Hepatocyte (in vitro differentiated cells): ENCODE measurements at regions not wholly inside any gene's neighbourhood (a gene's known extent, or its start where the extent isn't known, plus 50 kb on each side); places are given as distances from the start of the nearest gene placed in this dataset.

Experiments used
- DNase-seq: peaks from one replicate; pipeline ENCODE4 v3.0.0-alpha.2; 2016; ENCODE audit warnings: low spot score
- H2AFZ ChIP-seq: fragments of 200-600 bp; sonication (generic); 2 replicates; pipeline ENCODE4 v1.6.0; 2016; ENCODE audit warnings: antibody characterized with exemption, mild to moderate bottlenecking
- H3K27ac ChIP-seq: fragments of 200-600 bp; sonication (generic); 2 replicates; pipeline ENCODE4 v1.5.1; 2016; ENCODE audit warnings: mild to moderate bottlenecking
- H3K27me3 ChIP-seq: fragments of 200-600 bp; sonication (generic); 2 replicates; pipeline ENCODE4 v1.6.1; 2016
- H3K36me3 ChIP-seq: fragments of 200-600 bp; sonication (generic); replicated peaks from 2 replicates; pipeline ENCODE4 v1.5.1; 2016; ENCODE audit warnings: low read depth; ENCODE audit not compliant: insufficient read depth
- H3K4me1 ChIP-seq: fragments of 200-600 bp; sonication (generic); 2 replicates; pipeline ENCODE4 v1.5.1; 2016; ENCODE audit warnings: mild to moderate bottlenecking, moderate library complexity; ENCODE audit not compliant: insufficient read depth
- H3K4me2 ChIP-seq: fragments of 200-600 bp; sonication (generic); 2 replicates; pipeline ENCODE4 v1.6.0; 2016
- H3K4me3 ChIP-seq: fragments of 200-600 bp; sonication (generic); 2 replicates; pipeline ENCODE4 v1.5.1; 2016; ENCODE audit warnings: mild to moderate bottlenecking
- H3K79me2 ChIP-seq: fragments of 200-600 bp; sonication (generic); 2 replicates; pipeline ENCODE4 v1.6.0; 2017; ENCODE audit warnings: mild to moderate bottlenecking
- H3K9me2 ChIP-seq: fragments of 200-600 bp; sonication (generic); replicated peaks from 2 replicates; pipeline ENCODE4 v1.6.0; 2017; ENCODE audit warnings: mild to moderate bottlenecking; ENCODE audit not compliant: insufficient read depth
- H3K9me3 ChIP-seq: fragments of 200-600 bp; sonication (generic); 2 replicates; pipeline ENCODE4 v1.5.1; 2016; ENCODE audit warnings: low read depth, mild to moderate bottlenecking
- H4K20me1 ChIP-seq: fragments of 200-600 bp; sonication (generic); 2 replicates; pipeline ENCODE4 v1.6.0; 2016; ENCODE audit warnings: mild to moderate bottlenecking; ENCODE audit not compliant: insufficient read depth, poor library complexity, severe bottlenecking
- EZH2 ChIP-seq: fragments of 200-600 bp; sonication (generic); IDR thresholded peaks from 2 replicates; pipeline ENCODE4 v1.6.1; 2016; ENCODE audit warnings: antibody characterized with exemption, mild to moderate bottlenecking, borderline replicate concordance
- EZH2phosphoT487 ChIP-seq: fragments of 200-600 bp; sonication (generic); IDR thresholded peaks from one replicate; pipeline ENCODE4 v1.6.1; 2018; ENCODE audit warnings: antibody characterized with exemption, mild to moderate bottlenecking, low read depth, moderate library complexity; ENCODE audit not compliant: unreplicated experiment, severe bottlenecking
- WGBS: methylation state at CpG from one replicate; pipeline ENCODE4 v1.1.6; 2016; ENCODE audit warnings: low lambda C conversion rate; ENCODE audit errors: missing lambda C conversion rate; 5-methylcytosine and 5-hydroxymethylcytosine counted together
- TF ChIP-seq, protein P1 (sequence below): fragments of 200-600 bp; sonication (generic); IDR thresholded peaks from 2 replicates; pipeline ENCODE4 v1.5.1; 2016; ENCODE audit warnings: antibody characterized with exemption, mild to moderate bottlenecking; ENCODE audit not compliant: poor library complexity

DNA sequence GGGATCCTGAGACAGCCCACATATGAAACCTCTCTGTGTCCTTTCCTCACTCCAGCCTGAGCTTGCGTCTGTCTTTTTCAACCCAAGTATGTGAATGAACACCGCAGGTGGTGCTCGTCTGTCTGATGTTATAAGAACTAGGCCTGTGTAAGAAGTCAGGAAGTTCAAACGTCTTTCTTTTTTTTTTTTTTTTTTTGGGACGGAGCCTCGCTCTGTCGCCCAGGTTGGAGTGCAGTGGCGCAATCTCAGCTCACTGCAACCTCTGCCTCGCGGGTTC, 92.3 kb downstream of the ANKRD10 start:
- Histone ChIP-seq H3K9me2 (no peaks in the 10 kb centered on the region), H3K4me1 (no peaks in the 10 kb centered on the region), H3K4me3 (no peak overlapping the region), H3K27me3 (no peaks in the 10 kb centered on the region), H3K4me2 (no peak overlapping the region), H3K27ac (no peak overlapping the region), H2AFZ (no peak overlapping the region), H3K79me2 (no peaks in the 10 kb centered on the region), H4K20me1 (no peaks in the 10 kb centered on the region), H3K36me3 (no peaks in the 10 kb centered on the region), H3K9me3 (no peaks in the 10 kb centered on the region)
- no peak for TF ChIP-seq EZH2phosphoT487
- TF ChIP-seq, protein P1, sequence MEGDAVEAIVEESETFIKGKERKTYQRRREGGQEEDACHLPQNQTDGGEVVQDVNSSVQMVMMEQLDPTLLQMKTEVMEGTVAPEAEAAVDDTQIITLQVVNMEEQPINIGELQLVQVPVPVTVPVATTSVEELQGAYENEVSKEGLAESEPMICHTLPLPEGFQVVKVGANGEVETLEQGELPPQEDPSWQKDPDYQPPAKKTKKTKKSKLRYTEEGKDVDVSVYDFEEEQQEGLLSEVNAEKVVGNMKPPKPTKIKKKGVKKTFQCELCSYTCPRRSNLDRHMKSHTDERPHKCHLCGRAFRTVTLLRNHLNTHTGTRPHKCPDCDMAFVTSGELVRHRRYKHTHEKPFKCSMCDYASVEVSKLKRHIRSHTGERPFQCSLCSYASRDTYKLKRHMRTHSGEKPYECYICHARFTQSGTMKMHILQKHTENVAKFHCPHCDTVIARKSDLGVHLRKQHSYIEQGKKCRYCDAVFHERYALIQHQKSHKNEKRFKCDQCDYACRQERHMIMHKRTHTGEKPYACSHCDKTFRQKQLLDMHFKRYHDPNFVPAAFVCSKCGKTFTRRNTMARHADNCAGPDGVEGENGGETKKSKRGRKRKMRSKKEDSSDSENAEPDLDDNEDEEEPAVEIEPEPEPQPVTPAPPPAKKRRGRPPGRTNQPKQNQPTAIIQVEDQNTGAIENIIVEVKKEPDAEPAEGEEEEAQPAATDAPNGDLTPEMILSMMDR, result no peak
- no peak for TF ChIP-seq EZH2
- no peak for DNase-seq
- WGBS, result 94% methylated on average over 4 of the region's 10 CpGs

- H3K79me2 ChIP-seq, result no peaks in the 10 kb centered on the region
- no peak overlapping the region for H3K27ac ChIP-seq
- TF ChIP-seq, protein P1, result no peak
- TF ChIP-seq EZH2phosphoT487, result no peak
- TF ChIP-seq EZH2, result no peak
- no peaks in the 10 kb centered on the region for H3K9me3 ChIP-seq
- DNase-seq, result no peak
- 89% methylated on average over 13 of the region's 13 CpGs for WGBS
- H3K4me1 ChIP-seq, result no peaks in the 10 kb centered on the region
- H3K4me3 ChIP-seq, result no peak overlapping the region
- no peaks in the 10 kb centered on the region for H4K20me1 ChIP-seq
- H3K36me3 ChIP-seq, result no peaks in the 10 kb centered on the region
- no peak overlapping the region for H3K4me2 ChIP-seq
- H2AFZ ChIP-seq, result no peak overlapping the region
- no peaks in the 10 kb centered on the region for H3K9me2 ChIP-seq
- H3K27me3 ChIP-seq, result no peaks in the 10 kb centered on the region
Observed at GRCh38 chr13:110824702-110825300, 90.1 kb downstream of the ANKRD10 start.

DNA sequence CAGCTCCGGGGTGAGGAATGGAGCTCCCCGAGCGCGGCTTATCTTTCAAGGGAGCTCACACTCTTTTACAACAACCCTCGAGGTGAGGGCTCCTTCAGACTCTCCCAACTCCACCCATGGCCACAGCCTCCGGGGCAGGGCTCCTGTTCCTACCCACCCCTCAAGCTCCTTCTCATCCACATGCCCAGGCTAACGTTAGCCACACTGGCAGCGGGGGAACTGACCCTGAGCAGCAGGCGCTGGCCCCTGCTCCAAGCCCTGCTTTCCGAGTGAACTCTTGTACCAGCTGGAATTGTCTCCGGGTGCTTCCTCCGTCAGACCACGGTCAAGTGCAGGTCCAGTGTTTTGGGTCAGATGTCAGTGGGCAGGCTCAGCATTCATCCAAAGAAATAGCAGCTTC, 89.4 kb downstream of the ANKRD10 start:
- H3K4me2 ChIP-seq, result no peak overlapping the region
- no peaks in the 10 kb centered on the region for H3K4me1 ChIP-seq
- TF ChIP-seq, protein P1, result no peak
- no peak for TF ChIP-seq EZH2
- TF ChIP-seq EZH2phosphoT487, result no peak
- H3K36me3 ChIP-seq, result no peaks in the 10 kb centered on the region
- no peak overlapping the region for H3K4me3 ChIP-seq
- H3K27me3 ChIP-seq, result no peaks in the 10 kb centered on the region
- H3K27ac ChIP-seq, result no peak overlapping the region
- no peak for DNase-seq
- H3K9me2 ChIP-seq, result no peaks in the 10 kb centered on the region
- WGBS, result 88% methylated on average over 13 of the region's 13 CpGs
- no peaks in the 10 kb centered on the region for H4K20me1 ChIP-seq
- no peaks in the 10 kb centered on the region for H3K9me3 ChIP-seq
- no peak overlapping the region for H2AFZ ChIP-seq
- H3K79me2 ChIP-seq, result no peaks in the 10 kb centered on the region

GRCh38 chr13:110826101-110826500, 88.8 kb downstream of the ANKRD10 start:
- TF ChIP-seq, protein P1, result no peak
- TF ChIP-seq EZH2phosphoT487 (no peak), EZH2 (no peak)
- Histone ChIP-seq H3K9me3 (no peaks in the 10 kb centered on the region), H3K9me2 (no peaks in the 10 kb centered on the region), H3K27ac (no peak overlapping the region), H3K4me1 (no peaks in the 10 kb centered on the region), H3K4me2 (no peak overlapping the region), H3K36me3 (no peaks in the 10 kb centered on the region), H3K4me3 (no peak overlapping the region), H4K20me1 (no peaks in the 10 kb centered on the region), H3K79me2 (no peaks in the 10 kb centered on the region), H3K27me3 (no peaks in the 10 kb centered on the region), H2AFZ (no peak overlapping the region)
- DNase-seq, result no peak
- 94% methylated on average over 5 of the region's 5 CpGs for WGBS
